Neural cell (in vitro differentiated cells): ENCODE measurements at regions not wholly inside any gene's neighbourhood (a gene's known extent, or its start where the extent isn't known, plus 50 kb on each side); places are given as distances from the start of the nearest gene placed in this dataset.

Experiments
- EP300 ChIP-seq: fragments of 450-650 bp; conservative IDR thresholded peaks from 2 replicates; pipeline ENCODE4 v1.6.1; 2014; ENCODE audit warnings: antibody characterized with exemption, mild to moderate bottlenecking, moderate library complexity; ENCODE audit not compliant: poor library complexity, severe bottlenecking
- MXI1 ChIP-seq: fragments of 450-650 bp; conservative IDR thresholded peaks from 2 replicates; pipeline ENCODE4 v1.6.1; 2014; ENCODE audit warnings: antibody characterized with exemption, mild to moderate bottlenecking; ENCODE audit not compliant: poor library complexity, severe bottlenecking
- POLR2AphosphoS5 ChIP-seq: IDR thresholded peaks from 2 replicates; pipeline ENCODE4 v1.6.1; 2012
- TF ChIP-seq, protein P1 (sequence below): IDR thresholded peaks from 2 replicates; pipeline ENCODE4 v1.6.1; 2012; ENCODE audit warnings: borderline replicate concordance
- TF ChIP-seq, protein P2 (sequence below): fragments of 450-650 bp; IDR thresholded peaks from 2 replicates; pipeline ENCODE4 v1.5.1; 2014; ENCODE audit warnings: antibody characterized with exemption, mild to moderate bottlenecking, moderate library complexity; ENCODE audit not compliant: poor library complexity, severe bottlenecking

DNA sequence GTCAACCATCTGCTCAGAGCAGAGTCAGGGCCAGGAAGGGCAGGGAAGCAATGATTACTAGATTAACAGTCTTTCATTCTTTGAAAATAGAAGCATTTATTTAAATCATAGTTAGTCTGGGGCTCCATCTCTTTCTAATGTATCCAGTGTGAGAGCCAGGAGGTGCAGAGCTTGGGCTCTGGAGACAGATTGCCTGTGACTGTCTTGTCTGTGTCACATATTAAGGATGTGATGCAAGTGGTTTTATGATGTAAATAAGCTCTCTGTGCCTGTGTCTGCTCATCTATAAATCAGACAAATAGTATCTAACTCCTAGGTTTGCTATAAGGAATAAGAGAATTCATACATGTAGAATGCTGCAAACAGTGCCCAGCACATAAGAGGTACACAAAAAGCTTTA, 104.9 kb upstream of the TANK start:
- TF ChIP-seq POLR2AphosphoS5 (no peak), EP300 (no peak), MXI1 (no peak)
- TF ChIP-seq, protein P1, sequence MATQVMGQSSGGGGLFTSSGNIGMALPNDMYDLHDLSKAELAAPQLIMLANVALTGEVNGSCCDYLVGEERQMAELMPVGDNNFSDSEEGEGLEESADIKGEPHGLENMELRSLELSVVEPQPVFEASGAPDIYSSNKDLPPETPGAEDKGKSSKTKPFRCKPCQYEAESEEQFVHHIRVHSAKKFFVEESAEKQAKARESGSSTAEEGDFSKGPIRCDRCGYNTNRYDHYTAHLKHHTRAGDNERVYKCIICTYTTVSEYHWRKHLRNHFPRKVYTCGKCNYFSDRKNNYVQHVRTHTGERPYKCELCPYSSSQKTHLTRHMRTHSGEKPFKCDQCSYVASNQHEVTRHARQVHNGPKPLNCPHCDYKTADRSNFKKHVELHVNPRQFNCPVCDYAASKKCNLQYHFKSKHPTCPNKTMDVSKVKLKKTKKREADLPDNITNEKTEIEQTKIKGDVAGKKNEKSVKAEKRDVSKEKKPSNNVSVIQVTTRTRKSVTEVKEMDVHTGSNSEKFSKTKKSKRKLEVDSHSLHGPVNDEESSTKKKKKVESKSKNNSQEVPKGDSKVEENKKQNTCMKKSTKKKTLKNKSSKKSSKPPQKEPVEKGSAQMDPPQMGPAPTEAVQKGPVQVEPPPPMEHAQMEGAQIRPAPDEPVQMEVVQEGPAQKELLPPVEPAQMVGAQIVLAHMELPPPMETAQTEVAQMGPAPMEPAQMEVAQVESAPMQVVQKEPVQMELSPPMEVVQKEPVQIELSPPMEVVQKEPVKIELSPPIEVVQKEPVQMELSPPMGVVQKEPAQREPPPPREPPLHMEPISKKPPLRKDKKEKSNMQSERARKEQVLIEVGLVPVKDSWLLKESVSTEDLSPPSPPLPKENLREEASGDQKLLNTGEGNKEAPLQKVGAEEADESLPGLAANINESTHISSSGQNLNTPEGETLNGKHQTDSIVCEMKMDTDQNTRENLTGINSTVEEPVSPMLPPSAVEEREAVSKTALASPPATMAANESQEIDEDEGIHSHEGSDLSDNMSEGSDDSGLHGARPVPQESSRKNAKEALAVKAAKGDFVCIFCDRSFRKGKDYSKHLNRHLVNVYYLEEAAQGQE: no peak
- TF ChIP-seq, protein P2, sequence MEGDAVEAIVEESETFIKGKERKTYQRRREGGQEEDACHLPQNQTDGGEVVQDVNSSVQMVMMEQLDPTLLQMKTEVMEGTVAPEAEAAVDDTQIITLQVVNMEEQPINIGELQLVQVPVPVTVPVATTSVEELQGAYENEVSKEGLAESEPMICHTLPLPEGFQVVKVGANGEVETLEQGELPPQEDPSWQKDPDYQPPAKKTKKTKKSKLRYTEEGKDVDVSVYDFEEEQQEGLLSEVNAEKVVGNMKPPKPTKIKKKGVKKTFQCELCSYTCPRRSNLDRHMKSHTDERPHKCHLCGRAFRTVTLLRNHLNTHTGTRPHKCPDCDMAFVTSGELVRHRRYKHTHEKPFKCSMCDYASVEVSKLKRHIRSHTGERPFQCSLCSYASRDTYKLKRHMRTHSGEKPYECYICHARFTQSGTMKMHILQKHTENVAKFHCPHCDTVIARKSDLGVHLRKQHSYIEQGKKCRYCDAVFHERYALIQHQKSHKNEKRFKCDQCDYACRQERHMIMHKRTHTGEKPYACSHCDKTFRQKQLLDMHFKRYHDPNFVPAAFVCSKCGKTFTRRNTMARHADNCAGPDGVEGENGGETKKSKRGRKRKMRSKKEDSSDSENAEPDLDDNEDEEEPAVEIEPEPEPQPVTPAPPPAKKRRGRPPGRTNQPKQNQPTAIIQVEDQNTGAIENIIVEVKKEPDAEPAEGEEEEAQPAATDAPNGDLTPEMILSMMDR: no peak
